Right lobe of liver (tissue), 4 donors: ENCODE measurements at regions not wholly inside any gene's neighbourhood (a gene's known extent, or its start where the extent isn't known, plus 50 kb on each side); places are given as distances from the start of the nearest gene placed in this dataset.

ENCODE experiments used
- POLR2A ChIP-seq: fragments of 450-650 bp; IDR thresholded peaks from one replicate; pipeline ENCODE4 v1.6.1; 2017; ENCODE audit warnings: antibody characterized with exemption, mild to moderate bottlenecking
- TF ChIP-seq, protein P1 (sequence below), 4 donors: fragments of 200-600 bp in 3 of 4; fragments of 450-650 bp in 1 of 4; IDR thresholded peaks; one replicate each; pipeline versions ENCODE4 v1.5.1 to v1.8.0; 2016 to 2022; ENCODE audit warnings: antibody characterized with exemption in 4 of 4, mild to moderate bottlenecking in 2 of 4
- donor health status: DM: no; HTN: no; CAD: no.
- donor health status: DM: no; HTN: no; CAD: no.
- donor health status: DM: no; HTN: yes; CAD: no.

DNA sequence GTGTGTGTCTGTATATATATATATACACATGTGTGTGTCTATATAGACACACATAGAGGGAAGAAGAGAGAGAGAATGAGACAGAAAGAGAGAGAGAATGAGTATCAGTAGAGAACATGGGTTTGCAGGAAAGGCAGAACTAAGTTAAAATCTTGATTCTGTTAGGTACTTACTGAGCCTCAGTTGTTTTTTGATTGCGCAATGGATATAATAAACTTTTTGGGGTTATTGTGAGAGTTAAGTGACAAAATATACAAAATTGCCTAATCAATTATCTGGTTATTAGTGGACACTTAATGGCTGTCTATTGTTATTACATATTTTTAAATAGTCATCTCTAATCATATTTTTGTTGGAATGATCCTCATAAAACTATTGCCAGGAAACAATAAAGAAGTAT, 169.0 kb downstream of the ETNK1 start:
- TF ChIP-seq, protein P1, sequence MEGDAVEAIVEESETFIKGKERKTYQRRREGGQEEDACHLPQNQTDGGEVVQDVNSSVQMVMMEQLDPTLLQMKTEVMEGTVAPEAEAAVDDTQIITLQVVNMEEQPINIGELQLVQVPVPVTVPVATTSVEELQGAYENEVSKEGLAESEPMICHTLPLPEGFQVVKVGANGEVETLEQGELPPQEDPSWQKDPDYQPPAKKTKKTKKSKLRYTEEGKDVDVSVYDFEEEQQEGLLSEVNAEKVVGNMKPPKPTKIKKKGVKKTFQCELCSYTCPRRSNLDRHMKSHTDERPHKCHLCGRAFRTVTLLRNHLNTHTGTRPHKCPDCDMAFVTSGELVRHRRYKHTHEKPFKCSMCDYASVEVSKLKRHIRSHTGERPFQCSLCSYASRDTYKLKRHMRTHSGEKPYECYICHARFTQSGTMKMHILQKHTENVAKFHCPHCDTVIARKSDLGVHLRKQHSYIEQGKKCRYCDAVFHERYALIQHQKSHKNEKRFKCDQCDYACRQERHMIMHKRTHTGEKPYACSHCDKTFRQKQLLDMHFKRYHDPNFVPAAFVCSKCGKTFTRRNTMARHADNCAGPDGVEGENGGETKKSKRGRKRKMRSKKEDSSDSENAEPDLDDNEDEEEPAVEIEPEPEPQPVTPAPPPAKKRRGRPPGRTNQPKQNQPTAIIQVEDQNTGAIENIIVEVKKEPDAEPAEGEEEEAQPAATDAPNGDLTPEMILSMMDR (IDR thresholded peaks at IDR 0.05) = no peak
- no peak for TF ChIP-seq POLR2A
